Stimulated activated CD8-positive, alpha-beta memory T cell treated with anti-CD3 and anti-CD28 coated beads, Interleukin-7, amount 100 ng/mL, for 4 hours (primary cell): ENCODE measurements at regions not wholly inside any gene's neighbourhood (a gene's known extent, or its start where the extent isn't known, plus 50 kb on each side); places are given as distances from the start of the nearest gene placed in this dataset.
"Not testable (repeated sequence)": the region's sequence is repeated elsewhere in the genome, so short reads cannot be mapped to it uniquely, and the experiment has no call there.

Experiments used
- DNase-seq, 2 donors: peaks; one replicate each; pipeline ENCODE4 v3.0.0-alpha.2; 2020; ENCODE audit warnings: low read depth in 2 of 2

DNA sequence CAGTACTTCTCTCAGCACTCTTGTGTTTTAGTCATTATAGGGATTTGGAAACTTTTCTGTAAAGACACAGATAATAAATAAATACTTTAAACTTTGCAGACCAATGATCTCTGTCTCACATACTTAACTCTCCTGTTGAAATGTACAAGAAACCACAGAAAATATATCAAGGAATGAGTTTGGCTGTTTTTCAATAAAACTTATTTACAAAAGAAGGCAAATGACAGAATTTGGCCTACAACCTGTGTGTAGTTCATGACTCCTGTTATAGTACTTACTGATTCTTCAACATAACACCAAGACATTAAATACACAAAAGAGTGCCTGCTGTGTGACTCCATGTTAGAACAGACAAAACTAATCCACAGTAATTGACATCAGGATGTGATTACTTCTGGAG is 510.0 kb upstream of the PHF14 start:
- no peak for DNase-seq

DNA sequence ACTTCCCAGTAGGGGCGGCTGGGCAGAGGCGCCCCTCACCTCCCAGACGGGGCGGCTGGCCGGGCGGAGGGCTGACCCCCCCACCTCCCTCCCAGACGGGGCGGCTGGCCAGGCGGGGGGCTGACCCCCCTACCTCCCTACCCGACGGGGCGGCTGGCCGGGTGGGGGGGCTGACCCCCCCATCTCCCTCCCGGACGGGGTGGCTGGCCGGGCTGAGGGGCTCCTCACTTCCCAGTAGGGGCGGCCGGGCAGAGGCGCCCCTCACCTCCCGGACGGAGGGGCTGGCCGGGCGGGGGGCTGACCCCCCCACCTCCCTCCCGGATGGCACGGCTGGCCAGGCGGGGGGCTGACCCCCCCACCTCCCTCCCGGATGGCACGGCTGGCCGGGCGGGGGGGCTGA is 508.1 kb upstream of the PHF14 start:
- not testable (repeated sequence) for DNase-seq

GRCh38 chr7:10468908-10469307 is 504.8 kb upstream of the PHF14 start:
- no peak for DNase-seq

DNA sequence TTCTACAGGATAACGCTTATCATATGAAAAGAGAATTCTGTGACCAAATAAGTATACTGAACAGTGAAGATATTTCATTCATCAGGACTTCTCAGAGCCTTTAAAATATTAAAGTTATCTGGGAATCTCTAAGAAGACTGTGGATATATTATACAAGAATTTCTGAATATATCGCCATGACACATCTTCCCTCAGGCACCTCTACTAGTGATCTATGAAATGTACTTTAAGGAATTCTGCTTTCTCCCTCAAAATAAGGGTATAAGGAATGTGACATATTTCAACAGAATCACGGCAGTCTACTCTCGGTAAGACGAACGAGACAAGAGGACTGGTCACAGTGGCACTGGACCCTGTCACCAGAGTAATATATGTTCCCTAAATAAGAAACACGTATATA is 504.2 kb upstream of the PHF14 start:
- DNase-seq, result no peak

DNA sequence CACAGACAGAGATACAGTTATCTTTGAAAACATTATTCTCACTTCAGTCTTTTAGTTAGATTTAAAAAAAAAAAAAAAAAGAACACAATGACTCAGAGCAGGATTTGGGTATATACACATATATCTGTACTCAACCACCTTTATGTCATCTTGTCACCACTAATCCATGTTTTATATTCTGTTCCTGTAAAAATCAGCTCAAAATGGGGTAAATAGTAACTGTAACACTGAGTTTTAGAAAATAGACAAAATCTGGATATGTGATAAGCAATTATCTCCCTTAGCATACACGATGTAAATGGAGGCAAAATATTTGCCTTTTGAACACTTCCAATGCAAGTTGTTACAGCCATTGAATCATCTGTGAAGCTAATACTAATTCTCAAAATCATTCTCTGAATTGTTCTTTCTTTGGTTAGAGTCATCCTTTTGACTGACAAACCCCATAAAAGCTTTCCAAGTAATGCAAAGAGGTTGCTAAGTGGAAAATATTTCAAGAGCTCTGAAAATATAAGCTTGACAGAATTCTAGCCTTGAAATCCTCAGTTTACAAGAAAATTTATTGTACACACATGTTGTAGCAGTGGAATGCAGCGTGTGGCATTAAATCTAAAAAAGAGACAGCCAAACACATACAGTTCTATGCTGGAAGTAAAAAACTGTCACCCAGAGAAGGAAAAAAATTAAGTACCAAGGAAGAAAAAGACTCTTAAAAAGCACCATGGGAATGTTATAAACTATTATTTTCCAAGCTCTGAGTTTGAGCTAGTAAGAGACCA is 502.2 kb upstream of the PHF14 start:
- DNase-seq, result no peak

DNA sequence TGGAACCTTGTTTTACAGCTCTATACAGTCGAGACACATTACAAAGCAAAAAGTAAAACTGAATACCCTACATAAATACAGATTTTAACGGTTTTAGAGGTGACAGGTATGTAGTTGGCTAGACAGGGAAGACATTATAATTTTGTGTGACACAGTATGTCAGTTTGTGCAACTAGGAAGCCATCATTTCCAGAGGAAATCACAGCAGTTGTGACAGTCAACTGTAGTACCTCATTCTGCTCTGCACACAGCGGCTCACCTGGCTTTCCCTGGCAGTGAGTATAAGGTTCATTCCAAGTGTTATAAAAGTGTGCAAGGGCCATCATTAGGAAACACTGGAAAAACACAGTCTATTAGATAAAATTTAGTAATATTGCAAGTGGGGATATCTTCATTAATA is 501.6 kb upstream of the PHF14 start:
- DNase-seq, result no peak

DNA sequence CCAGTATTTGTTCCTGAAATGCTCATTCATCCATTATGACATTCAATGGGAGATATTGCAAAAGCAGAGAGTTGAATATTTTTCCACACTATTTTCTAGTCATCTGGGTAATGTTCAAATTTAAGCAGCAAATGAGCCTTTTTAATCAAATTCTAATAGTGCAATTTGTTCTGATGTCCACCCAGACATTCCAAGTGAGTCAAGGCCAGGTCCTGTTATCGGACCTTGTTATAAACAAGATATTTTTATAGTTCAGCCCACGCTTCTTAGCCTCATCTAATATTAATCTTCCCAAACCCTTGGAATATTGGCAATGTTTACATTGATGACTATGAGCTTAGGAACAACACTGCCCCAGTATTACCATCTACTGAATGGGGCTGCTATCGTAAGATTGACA is 500.1 kb upstream of the PHF14 start:
- no peak for DNase-seq

- DNase-seq, result no peak
Measured at GRCh38 chr7:10474048-10474447, 499.6 kb upstream of the PHF14 start.

- no peak for DNase-seq
Measured at GRCh38 chr7:10475940-10476641, 497.6 kb upstream of the PHF14 start.

DNA sequence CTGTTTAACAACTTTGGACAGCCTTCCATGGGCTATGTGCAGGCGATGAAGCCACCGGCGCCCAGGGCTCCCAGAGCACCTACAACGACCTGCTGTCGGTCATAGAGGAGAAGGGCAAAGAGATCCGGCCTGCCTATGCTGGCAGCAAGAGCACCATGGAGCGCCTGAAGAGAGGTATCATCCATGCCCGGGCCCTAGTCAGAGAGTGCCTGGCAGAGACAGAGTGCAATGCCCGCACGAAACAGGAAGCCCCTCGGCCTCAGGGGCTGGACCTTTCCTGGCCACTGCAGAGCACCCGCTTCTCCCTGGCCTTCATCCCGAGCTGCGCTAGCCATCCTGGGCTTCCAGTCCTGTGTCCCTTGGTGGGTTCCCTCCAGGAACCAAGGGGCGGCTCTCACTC is 497.0 kb upstream of the PHF14 start:
- no peak for DNase-seq

DNA sequence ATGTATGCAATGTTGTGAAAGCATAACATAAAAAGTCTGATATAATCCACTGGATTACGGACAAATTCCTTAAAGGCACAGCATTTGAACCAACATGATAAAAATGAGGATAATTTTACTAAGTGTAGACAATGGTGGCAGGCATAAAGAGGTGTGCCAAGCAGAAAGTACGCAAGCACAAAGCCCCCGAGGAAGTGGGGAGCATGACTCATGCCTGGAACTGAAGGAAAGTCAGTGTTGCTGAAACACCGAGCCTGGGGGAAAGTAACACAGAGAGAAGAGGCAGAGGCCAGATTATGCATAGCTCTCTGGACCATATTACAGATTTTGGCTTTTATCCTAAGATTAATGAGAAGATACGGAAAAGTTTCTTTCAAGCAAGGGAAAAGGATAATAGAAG is 490.0 kb upstream of the PHF14 start:
- no peak for DNase-seq

- no peak for DNase-seq
Measured at GRCh38 chr7:10484767-10485166, 488.9 kb upstream of the PHF14 start.

DNA sequence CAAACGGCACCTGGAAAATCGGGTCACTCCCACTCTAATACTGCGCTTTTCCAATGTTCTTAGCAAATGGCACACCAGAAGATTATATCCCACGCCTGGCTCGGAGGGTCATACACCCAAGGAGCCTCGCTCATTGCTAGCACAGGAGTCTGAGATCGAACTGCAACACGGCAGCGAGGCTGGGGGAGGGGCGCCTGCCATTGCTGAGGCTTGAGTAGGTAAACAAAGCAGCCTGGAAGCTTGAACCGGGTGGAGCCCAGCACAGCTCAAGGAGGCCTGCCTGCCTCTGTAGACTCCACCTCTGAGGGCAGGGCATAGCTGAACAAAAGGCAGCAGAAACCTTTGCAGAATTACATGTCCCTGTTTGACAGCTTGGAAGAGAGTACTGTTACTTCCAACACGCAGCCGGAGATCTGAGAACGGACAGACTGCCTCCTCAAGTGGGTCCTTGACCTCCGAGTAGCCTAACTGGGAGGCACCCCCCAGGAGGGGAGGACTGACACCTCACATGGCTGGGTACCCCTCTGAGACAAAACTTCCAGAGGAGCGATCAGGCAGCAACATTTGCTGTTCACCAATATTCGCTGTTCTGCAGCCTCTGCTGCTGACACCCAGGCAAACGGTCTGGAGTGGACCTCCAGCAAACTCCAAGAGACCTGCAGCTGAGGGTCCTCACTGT is 472.3 kb upstream of the PHF14 start:
- not testable (repeated sequence) for DNase-seq

DNA sequence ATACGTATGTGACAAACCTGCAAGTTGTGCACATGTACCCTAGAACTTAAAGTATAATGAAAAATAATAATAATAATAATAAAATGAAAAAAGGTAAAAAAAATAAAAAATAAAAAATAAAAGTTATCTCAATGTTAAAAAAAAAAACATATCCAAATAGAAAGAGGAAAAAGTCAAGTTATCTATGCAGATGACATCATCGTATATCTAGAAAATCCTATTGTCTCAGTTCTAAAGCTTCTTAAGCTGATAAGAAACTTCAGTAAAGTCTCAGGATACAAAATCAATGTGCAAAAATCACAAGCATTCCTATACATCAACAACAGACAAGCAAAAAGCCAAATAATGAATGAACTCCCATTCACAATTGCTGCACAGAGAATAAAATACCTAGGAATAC is 466.6 kb upstream of the PHF14 start:
- DNase-seq, result no peak

DNA sequence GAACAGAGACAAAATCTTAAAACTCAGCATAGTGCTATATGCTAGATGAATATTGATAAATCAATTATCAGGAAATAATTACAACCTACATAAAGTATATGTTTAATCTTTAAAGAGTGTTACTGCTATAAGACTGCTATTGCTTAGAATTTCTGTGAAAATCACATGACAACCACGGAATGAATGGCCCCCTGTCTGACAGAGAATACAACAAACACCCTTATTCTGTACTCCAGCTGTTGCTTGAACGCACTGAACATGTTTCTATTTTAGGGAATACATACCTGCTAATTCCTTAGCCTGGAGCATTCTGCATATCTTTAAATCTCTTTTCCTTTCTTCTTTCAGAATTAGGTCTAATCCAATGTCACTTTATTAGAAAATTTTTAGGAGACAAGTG is 452.4 kb upstream of the PHF14 start:
- no peak for DNase-seq

GRCh38 chr7:10533429-10533828 is 440.2 kb upstream of the PHF14 start:
- DNase-seq, result not testable (repeated sequence)

DNA sequence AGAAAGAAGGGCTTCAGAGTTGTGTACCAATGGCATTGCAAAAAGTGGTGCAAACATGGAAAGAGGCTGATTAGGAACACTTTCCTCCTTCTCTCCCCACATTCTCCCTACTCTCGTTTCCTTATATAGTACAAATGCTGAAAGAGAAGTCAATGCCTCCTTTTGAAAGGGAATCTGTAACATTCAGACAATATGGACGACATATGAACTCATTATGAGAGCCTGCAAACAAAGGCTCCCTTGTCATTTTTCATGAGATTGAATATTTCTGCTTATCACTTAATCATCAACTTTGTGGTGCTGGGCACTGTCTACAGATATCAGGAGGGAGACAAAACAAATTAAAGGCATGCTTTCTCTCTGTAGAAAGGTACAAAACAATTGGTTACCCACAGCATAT is 437.1 kb upstream of the PHF14 start:
- DNase-seq, result no peak

DNA sequence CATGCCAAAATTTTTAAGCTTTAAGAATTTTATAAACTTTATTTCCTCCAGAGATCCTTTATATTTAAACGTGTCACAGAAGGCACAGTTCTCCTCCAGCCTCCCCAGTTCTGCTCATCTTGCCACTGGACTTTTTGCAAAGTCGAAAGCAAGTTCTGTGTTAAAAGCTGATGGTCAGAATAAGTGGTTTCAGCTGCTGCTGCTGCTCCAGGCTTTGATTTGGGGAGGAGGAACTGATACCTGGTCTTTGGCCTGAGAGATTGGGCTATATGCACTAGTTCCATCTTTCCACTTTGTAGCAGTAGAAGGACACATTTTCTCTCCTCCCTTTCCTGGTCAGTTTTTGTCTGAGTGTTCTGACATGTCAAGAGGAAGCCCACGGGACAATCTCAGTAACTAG is 435.9 kb upstream of the PHF14 start:
- DNase-seq, result no peak

DNA sequence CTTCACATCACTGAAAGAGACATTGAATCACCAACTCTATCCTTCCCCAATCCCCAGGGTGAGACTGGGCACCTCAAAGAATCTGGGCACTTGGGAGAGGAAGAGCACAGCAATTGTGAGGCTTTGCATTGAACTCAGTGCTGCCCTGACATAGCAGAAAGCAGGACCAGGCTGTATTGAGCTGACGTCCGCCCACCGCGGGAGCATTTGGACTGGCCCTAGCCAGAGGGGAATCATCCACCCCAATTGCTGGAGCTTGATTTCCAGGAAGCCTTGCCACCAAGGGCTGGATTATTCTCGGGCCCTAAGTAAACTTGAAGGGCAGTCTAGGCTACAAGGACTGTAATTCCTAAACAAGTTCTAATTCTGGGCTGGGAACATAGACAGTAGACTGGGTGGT is 416.3 kb upstream of the PHF14 start:
- DNase-seq, result no peak

GRCh38 chr7:10560497-10560896 is 413.2 kb upstream of the PHF14 start:
- no peak for DNase-seq

DNA sequence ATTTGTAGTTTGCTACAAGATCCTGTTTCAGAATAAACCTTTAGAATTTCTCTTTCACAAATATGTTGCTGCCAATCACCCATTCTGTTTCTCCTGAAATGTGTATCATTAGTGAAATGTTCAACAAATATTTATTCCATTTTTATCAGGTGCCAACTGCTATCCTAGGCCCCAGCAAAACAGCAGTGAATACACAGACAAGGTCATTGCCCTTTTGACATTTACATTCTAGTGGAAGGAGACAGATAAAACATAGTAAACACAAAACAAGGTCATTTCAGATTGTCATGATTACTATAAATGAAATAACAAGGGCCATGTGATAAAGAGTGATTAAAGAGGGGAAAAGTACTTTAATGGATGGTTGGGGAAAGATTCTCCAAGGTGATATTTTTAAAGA is 404.8 kb upstream of the PHF14 start:
- DNase-seq, result no peak

DNA sequence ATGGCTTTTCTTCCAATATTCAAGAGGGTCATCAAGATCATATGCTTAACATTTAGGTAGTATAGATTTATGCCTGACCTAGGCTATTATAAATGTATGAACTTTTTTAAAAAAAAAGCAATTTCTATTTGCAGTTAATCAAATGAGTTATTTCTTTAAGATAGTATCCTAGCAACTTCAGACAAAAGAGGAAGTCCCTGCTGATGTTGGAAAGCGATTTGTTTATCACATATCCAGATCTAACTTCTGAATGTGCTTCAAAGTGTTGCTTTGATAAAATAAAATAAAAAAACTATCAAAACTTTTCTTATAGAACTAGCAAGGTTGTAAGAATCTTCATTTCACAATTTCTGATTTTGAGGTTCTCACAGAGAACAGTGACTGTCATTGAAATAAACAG is 401.9 kb upstream of the PHF14 start:
- DNase-seq, result no peak

DNA sequence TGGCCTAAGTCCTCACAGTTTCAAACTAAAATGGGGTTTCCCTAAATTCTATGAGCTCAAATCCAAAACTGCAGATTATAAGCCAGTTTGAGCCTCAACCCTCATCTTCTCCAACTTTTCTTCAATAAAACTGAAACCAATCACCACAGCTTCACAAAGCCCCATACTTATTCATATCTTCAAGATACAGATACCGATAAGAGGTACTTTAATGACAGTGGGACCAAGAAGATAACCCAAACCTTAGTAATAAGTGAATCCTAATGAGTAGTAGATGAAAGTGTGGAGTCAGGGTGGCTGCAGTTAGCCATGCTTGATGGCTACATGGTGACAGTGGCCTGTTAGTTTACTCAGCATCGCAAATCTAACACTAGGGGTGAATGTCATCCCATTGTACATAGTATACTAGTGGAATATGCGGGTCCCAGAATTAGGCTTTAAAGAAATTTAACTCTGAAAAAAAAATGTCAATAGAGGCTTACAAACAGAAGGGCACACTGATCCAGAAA is 395.8 kb upstream of the PHF14 start:
- DNase-seq, result no peak
